NCI-H1694 treated with DMSO at 0.1 percent for 48 hours (cell line): ENCODE measurements at regions not wholly inside any gene's neighbourhood (a gene's known extent, or its start where the extent isn't known, plus 50 kb on each side); places are given as distances from the start of the nearest gene placed in this dataset.

ENCODE experiments used
- DNase-seq: peaks from one replicate; lab custom pipeline; 2025; lab: John Stamatoyannopoulos, UW

- no peak for DNase-seq
These were observed 226.3 kb downstream of the HLX start for GRCh38 chr1:221105578-221105977.

- no peak for DNase-seq
These were observed 227.4 kb downstream of the HLX start for GRCh38 chr1:221106616-221107015.

GRCh38 chr1:221109930-221110329, 230.7 kb downstream of the HLX start:
- no peak for DNase-seq

GRCh38 chr1:221117133-221117532, 237.9 kb downstream of the HLX start:
- DNase-seq: no peak

- no peak for DNase-seq
These were observed 238.3 kb downstream of the HLX start for GRCh38 chr1:221117548-221117951.

- no peak for DNase-seq
These were observed 239.1 kb downstream of the HLX start for GRCh38 chr1:221118176-221118937.

GRCh38 chr1:221118938-221119320, 239.7 kb downstream of the HLX start:
- no peak for DNase-seq

- no peak for DNase-seq
These were observed 243.3 kb downstream of the HLX start for GRCh38 chr1:221122501-221122900.

GRCh38 chr1:221125976-221126375, 246.7 kb downstream of the HLX start:
- peak; percentile 10 for DNase-seq

- no peak for DNase-seq
These were observed 258.4 kb downstream of the HLX start for GRCh38 chr1:221137666-221138065.

- no peak for DNase-seq
These were observed 259.3 kb downstream of the HLX start for GRCh38 chr1:221138516-221138915.

- DNase-seq: no peak
These were observed 260.7 kb downstream of the HLX start for GRCh38 chr1:221139991-221140390.

- no peak for DNase-seq
These were observed 261.9 kb downstream of the HLX start for GRCh38 chr1:221141096-221141495.

- DNase-seq: no peak
These were observed 262.5 kb downstream of the HLX start for GRCh38 chr1:221141606-221142285.

GRCh38 chr1:221148660-221149059, 269.4 kb downstream of the HLX start:
- no peak for DNase-seq

GRCh38 chr1:221149111-221149510, 269.9 kb downstream of the HLX start:
- DNase-seq: no peak

GRCh38 chr1:221149555-221150075, 270.4 kb downstream of the HLX start:
- DNase-seq: no peak

GRCh38 chr1:221150996-221151395, 271.8 kb downstream of the HLX start:
- no peak for DNase-seq

GRCh38 chr1:221154932-221155331, 275.7 kb downstream of the HLX start:
- DNase-seq: no peak

- no peak for DNase-seq
These were observed 278.0 kb downstream of the HLX start for GRCh38 chr1:221157026-221157761.

- DNase-seq: no peak
These were observed 280.4 kb downstream of the HLX start for GRCh38 chr1:221159608-221160007.

GRCh38 chr1:221161571-221162041, 282.4 kb downstream of the HLX start:
- no peak for DNase-seq

- DNase-seq: no peak
These were observed 283.1 kb downstream of the HLX start for GRCh38 chr1:221162352-221162751.
